ENCODE measurements at regions not wholly inside any gene's neighbourhood (a gene's known extent, or its start where the extent isn't known, plus 50 kb on each side); places are given as distances from the start of the nearest gene placed in this dataset.

DNA sequence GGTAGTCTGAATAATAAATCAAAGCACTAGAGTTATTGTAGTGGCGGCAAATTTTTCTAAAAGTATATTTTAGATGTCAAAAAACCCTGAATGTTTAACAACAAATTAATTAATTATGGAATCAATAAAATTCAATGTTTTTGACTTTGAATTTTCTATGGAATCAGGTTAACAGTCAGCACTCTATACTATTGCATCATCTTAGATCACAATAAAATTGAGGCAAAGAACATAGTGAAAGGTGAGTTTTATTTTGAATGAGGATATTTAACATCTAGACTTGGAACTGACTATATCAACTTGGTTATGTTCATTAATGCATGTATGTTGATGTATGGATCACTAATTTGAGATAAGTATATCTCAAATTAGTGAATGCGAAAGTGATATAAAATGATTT is 148.5 kb downstream of the TNFSF18 start:
- Histone ChIP-seq H2BK120ac (replicated peaks; ENCODE audit: low read depth, low read length) (no peak overlapping the region), H2AFZ (ENCODE audit: low read length) (no peak overlapping the region), H3K36me3 (ENCODE audit: control insufficient read depth in 2 of 4, insufficient read depth in 4 of 4, low read length in 3 of 4) (no peaks in the 10 kb centered on the region), H4K91ac (replicated peaks; ENCODE audit: insufficient read length, low read length) (no peak overlapping the region), H3K27ac (ENCODE audit: low read depth, low read length) (no peak overlapping the region), H3K27me3 (replicated peaks in 1 of 4; ENCODE audit: control insufficient read depth in 3 of 4, extremely low read depth in 1 of 4, insufficient read depth in 3 of 4, low read length in 3 of 4) (no peaks in the 10 kb centered on the region), H3K79me1 (ENCODE audit: low read depth, low read length) (no peaks in the 10 kb centered on the region), H3K4me2 (ENCODE audit: insufficient read depth in 1 of 2, low read depth in 2 of 2, low read length in 2 of 2) (no peak overlapping the region), H4K20me1 (replicated peaks in 1 of 2; ENCODE audit: control insufficient read depth in 1 of 2, insufficient read depth in 2 of 2, low read length in 2 of 2) (no peaks in the 10 kb centered on the region), H2BK20ac (ENCODE audit: low read length) (no peak overlapping the region), H3K79me2 (ENCODE audit: control insufficient read depth in 1 of 2, insufficient read depth in 2 of 2, low read length in 2 of 2) (no peaks in the 10 kb centered on the region), H3K4me3 (ENCODE audit: extremely low read depth in 1 of 4, insufficient read depth in 2 of 4, low read depth in 3 of 4, low read length in 4 of 4) (no peak overlapping the region), H3K18ac (ENCODE audit: extremely low read depth, low read length) (no peak overlapping the region), H2BK5ac (ENCODE audit: low read depth, low read length) (no peak overlapping the region), H3K4me1 (replicated peaks in 1 of 4; ENCODE audit: control insufficient read depth in 3 of 4, insufficient read depth in 4 of 4, low read length in 3 of 4) (no peaks in the 10 kb centered on the region), H4K8ac (ENCODE audit: extremely low read depth, insufficient read depth, low read length) (no peak overlapping the region), H3K14ac (ENCODE audit: insufficient read length) (no peak overlapping the region), H3K4ac (replicated peaks; ENCODE audit: insufficient read length, low read depth, low read length) (no peak overlapping the region), H4K5ac (ENCODE audit: insufficient read length, low read depth, low read length) (no peak overlapping the region), H3K23ac (ENCODE audit: insufficient read length) (no peak overlapping the region), H3K9ac (replicated peaks in 1 of 4; ENCODE audit: extremely low read depth in 1 of 4, low read depth in 3 of 4, low read length in 3 of 4) (no peak overlapping the region), H2BK15ac (ENCODE audit: low read length) (no peak overlapping the region), H2BK12ac (ENCODE audit: low read depth, low read length) (no peak overlapping the region), H3K23me2 (ENCODE audit: low read depth, low read length) (no peaks in the 10 kb centered on the region), H3K9me3 (ENCODE audit: insufficient read depth in 2 of 2, low read depth in 1 of 2, low read length in 1 of 2) (no peaks in the 10 kb centered on the region), H3K56ac (replicated peaks; ENCODE audit: insufficient read length, low read depth, low read length) (no peak overlapping the region), H2AK5ac (ENCODE audit: low read depth, low read length) (no peak overlapping the region)
- ChIA-PET POLR2A (ENCODE audit: partially characterized antibody) (no interaction called here), CTCF (ENCODE audit: partially characterized antibody) (no interaction called here)
- 71% methylated on average over 2 of the region's 2 CpGs; no CpG with 5 or more reads in 1 of the 2 experiments for WGBS, 2 experiments (ENCODE audit: extremely low coverage in 1 of 2, insufficient coverage in 1 of 2, insufficient read length in 1 of 2, insufficient replicate concordance in 2 of 2, low coverage in 1 of 2, low lambda C conversion rate in 2 of 2, missing lambda C conversion rate in 1 of 2)
- TF ChIP-seq RBBP5 (IDR thresholded peaks at IDR 0.05; ENCODE audit: borderline replicate concordance, low read depth, low read length) (no peak), CEBPB (IDR thresholded peaks at IDR 0.05; ENCODE audit: low read depth, low read length) (peak; percentile 28; the same call in 1 of the 2 replicates), POLR2AphosphoS5 (IDR thresholded peaks at IDR 0.05; ENCODE audit: low read depth, low read length) (no peak), YY1 (IDR thresholded peaks at IDR 0.05; ENCODE audit: low read depth, low read length) (no peak)
- no peak for DNase-seq (ENCODE audit: low read depth in 1 of 2, low spot score in 2 of 2)
- FAIRE-seq = no peak

All from H1 (cell line).